Neural cell (in vitro differentiated cells): ENCODE measurements at regions not wholly inside any gene's neighbourhood (a gene's known extent, or its start where the extent isn't known, plus 50 kb on each side); places are given as distances from the start of the nearest gene placed in this dataset.

ENCODE experiments used
- H2AFZ ChIP-seq: fragments of 200-600, 300-800 bp; sonication (generic), shearing (Covaris generic); 2 replicates; pipeline ENCODE4 v1.6.0; 2014; ENCODE audit warnings: low read depth, mild to moderate bottlenecking, antibody characterized with exemption, low read length, moderate library complexity
- H3F3A ChIP-seq: fragments of 200-600 bp; shearing (Covaris generic); 2 replicates; pipeline ENCODE4 v1.6.1; 2016; ENCODE audit warnings: mild to moderate bottlenecking, moderate library complexity, mixed read lengths, antibody characterized with exemption, low read length; ENCODE audit not compliant: insufficient read depth, poor library complexity, severe bottlenecking
- H3K27ac ChIP-seq: fragments of 200-600, 300-800 bp; sonication (generic), shearing (Covaris generic); 2 replicates; pipeline ENCODE4 v1.5.1; 2014; ENCODE audit warnings: mild to moderate bottlenecking, low read length, moderate library complexity
- H3K27me3 ChIP-seq: fragments of 300-800, 200-600 bp; sonication (generic), shearing (Covaris generic); 2 replicates; pipeline ENCODE4 v1.6.0; 2014; ENCODE audit warnings: mild to moderate bottlenecking, low read depth, low read length, moderate library complexity; ENCODE audit not compliant: insufficient read depth
- H3K36me3 ChIP-seq: fragments of 300-800, 200-600 bp; sonication (generic), shearing (Covaris generic); 2 replicates; pipeline ENCODE4 v1.5.1; 2014; ENCODE audit warnings: mild to moderate bottlenecking, antibody characterized with exemption, low read length, moderate library complexity; ENCODE audit not compliant: insufficient read depth
- H3K4me2 ChIP-seq: fragments of 300-800, 200-600 bp; sonication (generic), shearing (Covaris generic); 2 replicates; pipeline ENCODE4 v1.6.0; 2014; ENCODE audit warnings: mild to moderate bottlenecking, low read length
- H3K4me3 ChIP-seq: fragments of 300-800, 200-600 bp; sonication (generic), shearing (Covaris generic); 2 replicates; pipeline ENCODE4 v1.5.1; 2014; ENCODE audit warnings: mild to moderate bottlenecking, low read length, moderate library complexity
- H3K79me2 ChIP-seq: fragments of 200-600 bp; shearing (Covaris generic); replicated peaks from 2 replicates; pipeline ENCODE4 v1.6.0; 2014; ENCODE audit warnings: mild to moderate bottlenecking, low read length, moderate library complexity; ENCODE audit not compliant: insufficient read depth
- H3K9ac ChIP-seq: fragments of 300-800, 200-600 bp; sonication (generic), shearing (Covaris generic); 2 replicates; pipeline ENCODE4 v1.6.1; 2016; ENCODE audit warnings: mild to moderate bottlenecking, low read length, mixed read lengths
- H3K9me2 ChIP-seq: fragments of 200-600 bp; shearing (Covaris generic); 2 replicates; pipeline ENCODE4 v1.6.1; 2016; ENCODE audit warnings: mild to moderate bottlenecking, low read length, mixed read lengths; ENCODE audit not compliant: insufficient read depth
- H3K9me3 ChIP-seq: fragments of 200-600, 300-800 bp; sonication (generic), shearing (Covaris generic); 2 replicates; pipeline ENCODE4 v1.6.1; 2016; ENCODE audit warnings: mild to moderate bottlenecking, mixed run types, low read length, moderate library complexity, mixed read lengths
- H4K20me1 ChIP-seq: fragments of 200-600 bp; shearing (Covaris generic); 2 replicates; pipeline ENCODE4 v1.6.1; 2016; ENCODE audit warnings: mild to moderate bottlenecking, mixed run types; ENCODE audit not compliant: insufficient read depth
- CTCF ChIP-seq: fragments of 450-650 bp; IDR thresholded peaks from 2 replicates; pipeline ENCODE4 v1.5.1; 2014; ENCODE audit warnings: antibody characterized with exemption, mild to moderate bottlenecking, moderate library complexity; ENCODE audit not compliant: poor library complexity, severe bottlenecking
- EP300 ChIP-seq: fragments of 450-650 bp; conservative IDR thresholded peaks from 2 replicates; pipeline ENCODE4 v1.6.1; 2014; ENCODE audit warnings: antibody characterized with exemption, mild to moderate bottlenecking, moderate library complexity; ENCODE audit not compliant: poor library complexity, severe bottlenecking
- EZH2 ChIP-seq: fragments of 200-600, 300-800 bp; shearing (Covaris generic), sonication (generic); IDR thresholded peaks from 2 replicates; pipeline ENCODE4 v1.6.1; 2014; ENCODE audit warnings: antibody characterized with exemption, low read length, borderline replicate concordance, mild to moderate bottlenecking; ENCODE audit not compliant: insufficient read depth, poor library complexity, severe bottlenecking
- MXI1 ChIP-seq: fragments of 450-650 bp; conservative IDR thresholded peaks from 2 replicates; pipeline ENCODE4 v1.6.1; 2014; ENCODE audit warnings: antibody characterized with exemption, mild to moderate bottlenecking; ENCODE audit not compliant: poor library complexity, severe bottlenecking
- POLR2AphosphoS5 ChIP-seq: IDR thresholded peaks from 2 replicates; pipeline ENCODE4 v1.6.1; 2012
- RAD21 ChIP-seq: fragments of 450-650 bp; conservative IDR thresholded peaks from 2 replicates; pipeline ENCODE4 v1.6.1; 2014; ENCODE audit warnings: antibody characterized with exemption, mild to moderate bottlenecking, moderate library complexity
- REST ChIP-seq: IDR thresholded peaks from 2 replicates; pipeline ENCODE4 v1.6.1; 2012; ENCODE audit warnings: borderline replicate concordance
- SMC3 ChIP-seq: fragments of 450-650 bp; conservative IDR thresholded peaks from 2 replicates; pipeline ENCODE4 v1.6.1; 2014; ENCODE audit warnings: antibody characterized with exemption, mild to moderate bottlenecking, moderate library complexity; ENCODE audit not compliant: poor library complexity
- TAF1 ChIP-seq: IDR thresholded peaks from 2 replicates; pipeline ENCODE4 v1.6.1; 2012; ENCODE audit warnings: low read depth

- Histone ChIP-seq H2AFZ (no peak overlapping the region), H3K4me3 (no peak overlapping the region), H4K20me1 (peaks cover 4% of the 10 kb centered on the region), H3K9ac (no peak overlapping the region), H3F3A (no peaks in the 10 kb centered on the region), H3K27ac (no peak overlapping the region), H3K27me3 (no peaks in the 10 kb centered on the region), H3K36me3 (peaks cover 4% of the 10 kb centered on the region), H3K9me3 (no peaks in the 10 kb centered on the region), H3K79me2 (peaks cover 5% of the 10 kb centered on the region), H3K9me2 (no peaks in the 10 kb centered on the region), H3K4me2 (no peak overlapping the region)
- TF ChIP-seq TAF1: no peak
- TF ChIP-seq EP300: no peak
Measured at GRCh38 chr15:47377465-47377864, 339.8 kb upstream of the SEMA6D start.

GRCh38 chr15:47378527-47378926 is 338.8 kb upstream of the SEMA6D start:
- TF ChIP-seq EP300 (no peak), TAF1 (no peak), REST (no peak), EZH2 (no peak), POLR2AphosphoS5 (no peak), RAD21 (no peak), SMC3 (no peak), CTCF (no peak), MXI1 (no peak)
- Histone ChIP-seq H3F3A (no peaks in the 10 kb centered on the region), H3K27ac (no peak overlapping the region), H2AFZ (no peak overlapping the region), H3K27me3 (no peaks in the 10 kb centered on the region), H3K4me3 (no peak overlapping the region), H3K9ac (no peak overlapping the region), H3K4me2 (no peak overlapping the region), H3K9me3 (no peaks in the 10 kb centered on the region), H3K79me2 (peaks cover 5% of the 10 kb centered on the region), H4K20me1 (peaks cover 4% of the 10 kb centered on the region), H3K36me3 (peaks cover 4% of the 10 kb centered on the region), H3K9me2 (no peaks in the 10 kb centered on the region)

GRCh38 chr15:47383102-47383501 is 334.2 kb upstream of the SEMA6D start:
- no peak overlapping the region for H3K4me3 ChIP-seq
- no peak for TF ChIP-seq EZH2
- no peak for TF ChIP-seq EP300
- no peak for TF ChIP-seq CTCF
- TF ChIP-seq POLR2AphosphoS5: no peak
- TF ChIP-seq REST: no peak
- no peak for TF ChIP-seq RAD21

More at GRCh38 chr15:47383102-47383501, 334.2 kb upstream of the SEMA6D start:
- Histone ChIP-seq H3K27me3 (no peaks in the 10 kb centered on the region), H3K27ac (no peak overlapping the region), H3K36me3 (peaks cover 4% of the 10 kb centered on the region), H3K9ac (no peak overlapping the region), H3K9me3 (no peaks in the 10 kb centered on the region), H4K20me1 (no peaks in the 10 kb centered on the region), H3K4me2 (no peak overlapping the region), H2AFZ (no peak overlapping the region), H3K79me2 (peaks cover 5% of the 10 kb centered on the region), H3K9me2 (no peaks in the 10 kb centered on the region), H3F3A (no peaks in the 10 kb centered on the region)
